PC-9 (cell line): ENCODE measurements at regions not wholly inside any gene's neighbourhood (a gene's known extent, or its start where the extent isn't known, plus 50 kb on each side); places are given as distances from the start of the nearest gene placed in this dataset.

Source experiments
- CTCF ChIP-seq: fragments of 200-600 bp; sonication (generic); conservative IDR thresholded peaks from 2 replicates; pipeline ENCODE4 v1.6.1; 2017; ENCODE audit warnings: mixed run types, antibody characterized with exemption, mild to moderate bottlenecking, moderate library complexity
- EZH2 ChIP-seq: fragments of 200-600 bp; sonication (generic); IDR thresholded peaks from 2 replicates; pipeline ENCODE4 v1.8.0; 2017; ENCODE audit warnings: antibody characterized with exemption, low read depth

- TF ChIP-seq CTCF (no peak), EZH2 (no peak)
Measured at GRCh38 chr4:181819946-181820345, 423.3 kb upstream of the TENM3 start.
